Activated CD8-positive, alpha-beta T cell treated with anti-CD3 and anti-CD28 coated beads for 36 hours (primary cell): ENCODE measurements at regions not wholly inside any gene's neighbourhood (a gene's known extent, or its start where the extent isn't known, plus 50 kb on each side); places are given as distances from the start of the nearest gene placed in this dataset.

Experiments used
- ATAC-seq: fragments of 200-7000 bp; cut with Tn5 transposase; one replicate; pipeline ENCODE4 v1.10.0; 2021; ENCODE audit warnings: mild to moderate bottlenecking, moderate library complexity
- CTCF ChIA-PET: fragments of 350-600 bp; sonication (Branson Sonifier 250); formaldehyde crosslinking; loops from one replicate; lab custom pipeline; 2021; ENCODE audit warnings: antibody characterized with exemption; lab: Charles Lee
- POLR2A ChIA-PET: fragments of 350-600 bp; sonication (Branson Sonifier 250); formaldehyde crosslinking; loops from one replicate; lab custom pipeline; 2021; ENCODE audit warnings: antibody characterized with exemption; lab: Charles Lee
- DNase-seq: peaks from one replicate; pipeline ENCODE4 v3.0.0-alpha.2; 2020
- H3K27ac Mint-ChIP-seq: one replicate; pipeline ENCODE4 v1.8.0; 2021; ENCODE audit warnings: mild to moderate bottlenecking, mixed read lengths
- H3K27me3 Mint-ChIP-seq: one replicate; pipeline ENCODE4 v1.8.0; 2021; ENCODE audit warnings: mixed read lengths
- H3K36me3 Mint-ChIP-seq: one replicate; pipeline ENCODE4 v1.8.0; 2021; ENCODE audit warnings: low read depth, mixed read lengths
- H3K4me1 Mint-ChIP-seq: one replicate; pipeline ENCODE4 v1.8.0; 2021; ENCODE audit warnings: low read depth, mixed read lengths
- H3K4me3 Mint-ChIP-seq: one replicate; pipeline ENCODE4 v1.8.0; 2021; ENCODE audit warnings: mild to moderate bottlenecking, moderate library complexity, mixed read lengths
- H3K9me3 Mint-ChIP-seq: one replicate; pipeline ENCODE4 v1.8.0; 2021; ENCODE audit warnings: mixed read lengths
- CTCF ChIP-seq: fragments of 200-600 bp; IDR thresholded peaks from one replicate; pipeline ENCODE4 v1.8.0; 2022; ENCODE audit warnings: antibody characterized with exemption, mild to moderate bottlenecking
- intact Hi-C: fragments of 100-400 bp; cut with micrococcal nuclease; formaldehyde crosslinking; loops from one replicate; pipeline ENCODE4 v1.10.0; 2022

- ChIA-PET POLR2A (no interaction called here), CTCF (no interaction called here)
These were observed 275.1 kb upstream of the LRTM1 start for GRCh38 chr3:55203006-55203405.

GRCh38 chr3:55202326-55202725 is 274.5 kb upstream of the LRTM1 start:
- Mint-ChIP-seq H3K27me3 (no peaks in the 10 kb centered on the region), H3K27ac (no peak overlapping the region), H3K36me3 (no peaks in the 10 kb centered on the region), H3K9me3 (no peaks in the 10 kb centered on the region), H3K4me1 (no peaks in the 10 kb centered on the region), H3K4me3 (no peak overlapping the region)
- ChIA-PET POLR2A (no interaction called here), CTCF (no interaction called here)
- DNase-seq: no peak
- TF ChIP-seq CTCF: no peak
- intact Hi-C loops: no loop called here
- no peak for ATAC-seq

More at GRCh38 chr3:55203006-55203405, 275.1 kb upstream of the LRTM1 start:
- Mint-ChIP-seq H3K4me3 (no peak overlapping the region), H3K27me3 (no peaks in the 10 kb centered on the region), H3K27ac (no peak overlapping the region), H3K36me3 (no peaks in the 10 kb centered on the region), H3K9me3 (no peaks in the 10 kb centered on the region), H3K4me1 (no peaks in the 10 kb centered on the region)
- DNase-seq (no peak), ATAC-seq (no peak)
- intact Hi-C loops: no loop called here
- no peak for TF ChIP-seq CTCF

DNA sequence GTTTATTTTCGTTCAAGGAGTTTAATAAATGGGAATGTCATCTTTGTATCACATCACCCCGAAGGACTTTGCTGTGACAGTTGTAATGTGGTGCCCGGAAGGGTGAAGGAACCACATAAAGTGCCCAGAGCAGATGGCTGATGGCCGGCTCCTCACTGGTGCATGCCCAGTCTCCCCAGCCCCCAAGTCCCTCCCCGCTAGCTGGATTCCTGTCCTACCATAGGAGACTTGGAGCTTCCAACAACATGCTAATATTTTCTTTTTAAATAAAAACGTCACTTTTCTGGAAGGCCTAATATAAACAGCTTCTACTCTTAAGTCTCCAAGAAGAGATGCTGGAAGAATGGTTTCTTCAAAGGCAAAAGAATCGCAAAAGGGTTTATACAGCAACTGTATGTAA is 273.9 kb upstream of the LRTM1 start:
- no peak for TF ChIP-seq CTCF
- ATAC-seq (no peak), DNase-seq (no peak)
- no peak overlapping the region for H3K27ac Mint-ChIP-seq
- intact Hi-C loops: no loop called here
- no peaks in the 10 kb centered on the region for H3K36me3 Mint-ChIP-seq
- ChIA-PET POLR2A (no interaction called here), CTCF (no interaction called here)
- H3K4me3 Mint-ChIP-seq: no peak overlapping the region
- H3K9me3 Mint-ChIP-seq: no peaks in the 10 kb centered on the region
- no peaks in the 10 kb centered on the region for H3K4me1 Mint-ChIP-seq
- no peaks in the 10 kb centered on the region for H3K27me3 Mint-ChIP-seq

GRCh38 chr3:55200906-55201305 is 273.0 kb upstream of the LRTM1 start:
- intact Hi-C loops: no loop called here
- TF ChIP-seq CTCF: no peak
- DNase-seq (no peak), ATAC-seq (no peak)
- POLR2A ChIA-PET: no interaction called here
- Mint-ChIP-seq H3K27me3 (no peaks in the 10 kb centered on the region), H3K4me3 (no peak overlapping the region), H3K27ac (no peak overlapping the region), H3K4me1 (no peaks in the 10 kb centered on the region), H3K9me3 (no peaks in the 10 kb centered on the region), H3K36me3 (no peaks in the 10 kb centered on the region)
- CTCF ChIA-PET: no interaction called here

DNA sequence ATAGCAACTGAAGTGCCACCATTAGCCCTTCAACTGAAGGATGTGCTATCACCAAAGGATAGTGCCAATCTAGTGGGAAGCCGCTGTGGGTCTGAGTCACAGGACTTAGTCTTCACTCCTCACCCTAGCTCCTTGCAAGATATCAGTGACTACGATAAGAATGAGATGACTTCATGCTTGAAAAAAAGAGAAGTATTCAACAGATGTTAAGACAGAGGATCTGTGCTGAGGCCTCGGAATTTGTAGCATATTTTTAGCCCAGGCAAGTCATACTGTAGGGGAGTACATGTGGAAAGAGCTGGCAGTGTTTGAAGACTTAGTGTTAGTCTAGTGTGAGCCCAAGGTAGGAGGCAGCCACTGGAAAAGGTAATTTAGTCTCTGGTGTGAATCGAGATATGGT is 270.7 kb upstream of the LRTM1 start:
- DNase-seq (no peak), ATAC-seq (no peak)
- Mint-ChIP-seq H3K4me1 (no peaks in the 10 kb centered on the region), H3K27ac (no peak overlapping the region), H3K27me3 (no peaks in the 10 kb centered on the region), H3K9me3 (no peaks in the 10 kb centered on the region), H3K36me3 (no peaks in the 10 kb centered on the region), H3K4me3 (no peak overlapping the region)
- no peak for TF ChIP-seq CTCF
- intact Hi-C loops: no loop called here
- ChIA-PET POLR2A (no interaction called here), CTCF (no interaction called here)
